CD14-positive monocyte (primary cell): ENCODE measurements at regions not wholly inside any gene's neighbourhood (a gene's known extent, or its start where the extent isn't known, plus 50 kb on each side); places are given as distances from the start of the nearest gene placed in this dataset.

Experiments
- DNase-seq, 3 donors: peaks; one replicate each; pipeline ENCODE4 v3.0.0-alpha.2; 2011 to 2022
- H2AFZ ChIP-seq: 2 replicates; pipeline ENCODE4 v1.6.0; 2012; ENCODE audit warnings: mild to moderate bottlenecking, low read depth, low read length, inconsistent platforms; ENCODE audit not compliant: insufficient read depth, poor library complexity, severe bottlenecking
- H3K27ac ChIP-seq, 2 donors: 1 replicate in 1 of 2; 2 replicates in 1 of 2; pipeline ENCODE4 v1.5.1; 2012 to 2013; ENCODE audit warnings: low read length in 2 of 2, control low read depth in 1 of 2, inconsistent platforms in 1 of 2, low read depth in 1 of 2, mild to moderate bottlenecking in 1 of 2
- H3K27me3 ChIP-seq, 2 donors: one replicate each; pipeline versions ENCODE4 v1.6.0 to v1.6.1; 2011 to 2013; ENCODE audit warnings: low read length in 2 of 2; ENCODE audit not compliant: control insufficient read depth in 2 of 2, insufficient read depth in 2 of 2
- H3K36me3 ChIP-seq, 2 donors: replicated peaks in 1 of 2; 1 replicate in 1 of 2; 2 replicates in 1 of 2; pipeline versions ENCODE4 v1.5.1 to v1.6.1; 2012 to 2013; ENCODE audit warnings: low read length in 2 of 2, control low read depth in 1 of 2, inconsistent platforms in 1 of 2, mild to moderate bottlenecking in 1 of 2; ENCODE audit not compliant: insufficient read depth in 2 of 2, control insufficient read depth in 1 of 2
- H3K4me1 ChIP-seq, 2 donors: 1 replicate in 1 of 2; 2 replicates in 1 of 2; pipeline versions ENCODE4 v1.5.1 to v1.6.1; 2012 to 2013; ENCODE audit warnings: low read length in 2 of 2, control low read depth in 1 of 2, inconsistent platforms in 1 of 2, mild to moderate bottlenecking in 1 of 2, moderate library complexity in 1 of 2; ENCODE audit not compliant: insufficient read depth in 2 of 2, control insufficient read depth in 1 of 2
- H3K4me2 ChIP-seq: replicated peaks from 2 replicates; pipeline ENCODE3; 2012; ENCODE audit warnings: low read length, moderate library complexity, mild to moderate bottlenecking; ENCODE audit not compliant: poor library complexity, severe bottlenecking; ENCODE audit errors: extremely low read depth
- H3K4me3 ChIP-seq, 3 experiments: fragments of 200-600 bp in 1 of 3; sonication (generic) in 1 of 3; replicated peaks in 1 of 3; 1 replicate in 2 of 3; 2 replicates in 1 of 3; pipeline ENCODE4 v1.5.1; 2011 to 2013; ENCODE audit warnings: low read length in 3 of 3, mild to moderate bottlenecking in 3 of 3, control low read depth in 2 of 3, low read depth in 2 of 3, inconsistent platforms in 1 of 3, moderate library complexity in 1 of 3
- H3K79me2 ChIP-seq: 2 replicates; pipeline ENCODE4 v1.6.0; 2012; ENCODE audit warnings: mild to moderate bottlenecking, control low read depth, inconsistent platforms, low read length, moderate library complexity; ENCODE audit not compliant: insufficient read depth
- H3K9ac ChIP-seq: 2 replicates; pipeline ENCODE4 v1.6.0; 2017; ENCODE audit warnings: low read length, mild to moderate bottlenecking; ENCODE audit not compliant: insufficient read depth, poor library complexity, severe bottlenecking
- H3K9me3 ChIP-seq, 2 donors: replicated peaks in 1 of 2; 1 replicate in 1 of 2; 2 replicates in 1 of 2; pipeline versions ENCODE4 v1.5.1 to v1.6.1; 2012 to 2013; ENCODE audit warnings: low read length in 2 of 2, control low read depth in 1 of 2; ENCODE audit not compliant: control insufficient read depth in 1 of 2, insufficient read depth in 1 of 2
- H4K20me1 ChIP-seq: 2 replicates; pipeline ENCODE4 v1.6.0; 2012; ENCODE audit warnings: mild to moderate bottlenecking, low read length, control low read depth, moderate library complexity; ENCODE audit not compliant: insufficient read depth
- H3K27ac Mint-ChIP-seq, 7 donors: one replicate each; pipeline ENCODE4 v1.8.0; 2020; ENCODE audit warnings: mild to moderate bottlenecking in 7 of 7, mixed read lengths in 7 of 7, moderate library complexity in 6 of 7, inconsistent platforms in 2 of 7
- H3K27me3 Mint-ChIP-seq, 3 donors: one replicate each; pipeline ENCODE4 v1.8.0; 2021 to 2022; ENCODE audit warnings: low read depth in 3 of 3, mild to moderate bottlenecking in 3 of 3, mixed read lengths in 3 of 3, moderate library complexity in 3 of 3, inconsistent platforms in 1 of 3
- H3K36me3 Mint-ChIP-seq, 2 donors: one replicate each; pipeline ENCODE4 v1.8.0; 2020; ENCODE audit warnings: mixed read lengths in 2 of 2, inconsistent platforms in 1 of 2, mild to moderate bottlenecking in 1 of 2
- H3K4me1 Mint-ChIP-seq: one replicate; pipeline ENCODE4 v1.8.0; 2020; ENCODE audit warnings: mild to moderate bottlenecking, mixed read lengths
- H3K4me3 Mint-ChIP-seq, 2 donors: one replicate each; pipeline ENCODE4 v1.8.0; 2020; ENCODE audit warnings: mild to moderate bottlenecking in 2 of 2, mixed read lengths in 2 of 2, moderate library complexity in 1 of 2
- H3K9me3 Mint-ChIP-seq, 7 donors: one replicate each; pipeline ENCODE4 v1.8.0; 2020 to 2022; ENCODE audit warnings: mixed read lengths in 7 of 7, mild to moderate bottlenecking in 6 of 7, moderate library complexity in 6 of 7, inconsistent platforms in 2 of 7
- CTCF ChIP-seq: fragments of 200-600 bp; IDR thresholded peaks from one replicate; pipeline ENCODE4 v1.8.0; 2022; ENCODE audit warnings: antibody characterized with exemption, mild to moderate bottlenecking
- WGBS: methylation state at CpG from one replicate; pipeline ENCODE4 v1.1.5; 2013; ENCODE audit warnings: missing lambda C conversion rate; ENCODE audit not compliant: insufficient coverage; 5-methylcytosine and 5-hydroxymethylcytosine counted together
- intact Hi-C, 2 donors: fragments of 100-400 bp; cut with micrococcal nuclease; formaldehyde crosslinking; loops; one replicate each; pipeline versions ENCODE4 v1.15.0 to v1.15.1; 2023

DNA sequence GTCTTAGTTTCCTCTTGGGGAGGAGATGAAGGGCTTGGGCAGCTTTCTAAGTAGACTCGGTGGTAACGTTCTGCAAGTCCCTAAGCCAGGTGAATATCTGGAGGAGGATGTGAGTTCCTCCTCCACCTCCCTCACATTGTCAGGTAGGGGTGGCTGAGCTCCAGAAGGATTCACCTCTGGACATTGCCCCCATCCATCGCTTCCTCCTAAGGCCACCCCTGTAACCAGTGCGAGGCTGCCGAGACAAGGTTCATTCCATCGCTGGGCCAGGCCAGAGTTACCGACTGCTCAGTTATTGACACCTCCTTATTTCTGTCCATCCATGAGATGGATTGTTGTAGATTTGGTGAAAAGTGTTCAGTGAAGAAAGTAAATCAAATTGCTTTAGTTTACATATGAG lies 334.1 kb upstream of the KLF6 start:
- H3K4me3 ChIP-seq = no peak overlapping the region
- Mint-ChIP-seq H3K27ac (no peak overlapping the region), H3K27me3 (peaks cover 0 to 5% (median 5%) of the 10 kb centered on the region in 3 donors), H3K36me3 (no peaks in the 10 kb centered on the region), H3K9me3 (peaks cover 0 to 12% (median 6%) of the 10 kb centered on the region in 7 donors), H3K4me3 (no peak overlapping the region), H3K4me1 (peaks cover 22% of the 10 kb centered on the region)
- H3K9me3 ChIP-seq = no peaks in the 10 kb centered on the region
- TF ChIP-seq CTCF = no peak
- DNase-seq = no peak
- H3K27me3 ChIP-seq = no peaks in the 10 kb centered on the region
- peaks cover 14 to 17% of the 10 kb centered on the region in 2 donors for H3K4me1 ChIP-seq
- intact Hi-C loops = no loop called here
- no peak overlapping the region for H3K27ac ChIP-seq
- no peaks in the 10 kb centered on the region for H3K79me2 ChIP-seq
- no peaks in the 10 kb centered on the region for H3K36me3 ChIP-seq
- no peak overlapping the region for H3K4me2 ChIP-seq
- WGBS = no CpG with 5 or more reads among the region's 7 CpGs
- no peak overlapping the region for H2AFZ ChIP-seq
- H4K20me1 ChIP-seq = no peaks in the 10 kb centered on the region
- H3K9ac ChIP-seq = no peak overlapping the region

GRCh38 chr10:4117604-4118003 lies 332.6 kb upstream of the KLF6 start:
- Mint-ChIP-seq H3K27me3 (peaks cover 0 to 5% (median 5%) of the 10 kb centered on the region in 3 donors), H3K4me1 (peaks cover 17% of the 10 kb centered on the region), H3K36me3 (no peaks in the 10 kb centered on the region), H3K4me3 (no peak overlapping the region), H3K27ac (no peak overlapping the region), H3K9me3 (peaks cover 0 to 12% (median 7%) of the 10 kb centered on the region in 7 donors)
- Histone ChIP-seq H3K79me2 (no peaks in the 10 kb centered on the region), H3K4me3 (no peak overlapping the region), H3K27me3 (no peaks in the 10 kb centered on the region), H4K20me1 (no peaks in the 10 kb centered on the region), H2AFZ (no peak overlapping the region), H3K36me3 (no peaks in the 10 kb centered on the region), H3K27ac (no peak overlapping the region), H3K9me3 (no peaks in the 10 kb centered on the region), H3K4me1 (peaks cover 14 to 17% of the 10 kb centered on the region in 2 donors), H3K9ac (no peak overlapping the region), H3K4me2 (no peak overlapping the region)
- intact Hi-C loops = no loop called here
- TF ChIP-seq CTCF = no peak
- no CpG with 5 or more reads among the region's 1 CpG for WGBS
- DNase-seq = no peak
